ENCODE measurements at regions not wholly inside any gene's neighbourhood (a gene's known extent, or its start where the extent isn't known, plus 50 kb on each side); places are given as distances from the start of the nearest gene placed in this dataset.
A peak's percentile ranks its signal among the peaks of the same experiment; 100 is the strongest.
"Not testable (repeated sequence)": the region's sequence is repeated elsewhere in the genome, so short reads cannot be mapped to it uniquely, and the experiment has no call there.

GRCh38 chr19:20287070-20287469, 120.1 kb downstream of the ZNF486 start:
- FAIRE-seq: no peak

- not testable (repeated sequence) for FAIRE-seq
Observed at GRCh38 chr19:20285876-20286275, 118.9 kb downstream of the ZNF486 start.

GRCh38 chr19:20279516-20279915, 112.5 kb downstream of the ZNF486 start:
- no peak for FAIRE-seq

GRCh38 chr19:20278342-20278741, 111.3 kb downstream of the ZNF486 start:
- no peak for FAIRE-seq

GRCh38 chr19:20276732-20277082, 109.7 kb downstream of the ZNF486 start:
- FAIRE-seq: not testable (repeated sequence)

GRCh38 chr19:20276011-20276731, 109.2 kb downstream of the ZNF486 start:
- FAIRE-seq: no peak

GRCh38 chr19:20273951-20274570, 107.0 kb downstream of the ZNF486 start:
- no peak for FAIRE-seq

- no peak for FAIRE-seq
Observed at GRCh38 chr19:20273376-20273775, 106.4 kb downstream of the ZNF486 start.

GRCh38 chr19:20272627-20273010, 105.6 kb downstream of the ZNF486 start:
- FAIRE-seq: not testable (repeated sequence)

GRCh38 chr19:20271927-20272626, 105.1 kb downstream of the ZNF486 start:
- FAIRE-seq: not testable (repeated sequence)

- no peak for FAIRE-seq
Observed at GRCh38 chr19:20271215-20271926, 104.4 kb downstream of the ZNF486 start.

- no peak for FAIRE-seq
Observed at GRCh38 chr19:20269461-20269860, 102.4 kb downstream of the ZNF486 start.

GRCh38 chr19:20261513-20261912, 94.5 kb downstream of the ZNF486 start:
- FAIRE-seq: not testable (repeated sequence)

- FAIRE-seq: not testable (repeated sequence)
Observed at GRCh38 chr19:20260738-20261137, 93.7 kb downstream of the ZNF486 start.

- FAIRE-seq: no peak
Observed at GRCh38 chr19:20259615-20260014, 92.6 kb downstream of the ZNF486 start.

- FAIRE-seq: no peak
Observed at GRCh38 chr19:20256606-20257005, 89.6 kb downstream of the ZNF486 start.

GRCh38 chr19:20254121-20254520, 87.1 kb downstream of the ZNF486 start:
- FAIRE-seq: peak; percentile 53

- FAIRE-seq: no peak
Observed at GRCh38 chr19:20252613-20253012, 85.6 kb downstream of the ZNF486 start.

GRCh38 chr19:20250627-20251026, 83.6 kb downstream of the ZNF486 start:
- FAIRE-seq: no peak

GRCh38 chr19:20250121-20250520, 83.1 kb downstream of the ZNF486 start:
- peak; percentile 55 for FAIRE-seq

All from islet of Langerhans (tissue), 1 donor.